Fibroblast of lung (primary cell): ENCODE measurements at regions not wholly inside any gene's neighbourhood (a gene's known extent, or its start where the extent isn't known, plus 50 kb on each side); places are given as distances from the start of the nearest gene placed in this dataset.

Source experiments
- DNase-seq, 2 donors: peaks; one replicate each; pipeline versions ENCODE4 v3.0.0 to v3.0.0-alpha.2; 2010; ENCODE audit warnings: low read depth in 2 of 2
- H2AFZ ChIP-seq: 2 replicates; pipeline ENCODE4 v1.5.1; 2012; ENCODE audit warnings: low read length, control low read depth, inconsistent platforms
- H3K27ac ChIP-seq: 2 replicates; pipeline ENCODE4 v1.5.1; 2011; ENCODE audit warnings: low read length, control low read depth; ENCODE audit not compliant: insufficient read depth
- H3K27me3 ChIP-seq: 2 replicates; pipeline ENCODE4 v1.5.1; 2011; ENCODE audit warnings: mild to moderate bottlenecking, low read length; ENCODE audit not compliant: control insufficient read depth, insufficient read depth
- H3K36me3 ChIP-seq: 2 replicates; pipeline ENCODE4 v1.5.1; 2011; ENCODE audit warnings: low read length; ENCODE audit not compliant: control insufficient read depth, insufficient read depth
- H3K4me1 ChIP-seq: 2 replicates; pipeline ENCODE4 v1.5.1; 2011; ENCODE audit warnings: low read length; ENCODE audit not compliant: control insufficient read depth, insufficient read depth; ENCODE audit errors: extremely low read depth
- H3K4me2 ChIP-seq: 2 replicates; pipeline ENCODE4 v1.5.1; 2011; ENCODE audit warnings: low read length, control low read depth; ENCODE audit not compliant: insufficient read depth; ENCODE audit errors: extremely low read depth
- H3K4me3 ChIP-seq, 4 experiments: fragments of 200-600 bp in 1 of 4; sonication (generic) in 1 of 4; replicated peaks in 1 of 4; 2 replicates each; pipeline ENCODE4 v1.5.1; 2011 to 2016; ENCODE audit warnings: low read length in 4 of 4, low read depth in 3 of 4, mild to moderate bottlenecking in 3 of 4, control low read depth in 2 of 4, inconsistent platforms in 1 of 4, mixed read lengths in 1 of 4; ENCODE audit not compliant: insufficient read depth in 1 of 4; ENCODE audit errors: control extremely low read depth in 1 of 4
- H3K79me2 ChIP-seq: 2 replicates; pipeline ENCODE4 v1.5.1; 2012; ENCODE audit warnings: mild to moderate bottlenecking, low read length, inconsistent platforms; ENCODE audit not compliant: control insufficient read depth, insufficient read depth
- H3K9ac ChIP-seq: 2 replicates; pipeline ENCODE4 v1.5.1; 2011; ENCODE audit warnings: mild to moderate bottlenecking, low read length, control low read depth; ENCODE audit not compliant: insufficient read depth
- H3K9me3 ChIP-seq: 2 replicates; pipeline ENCODE4 v1.5.1; 2012; ENCODE audit warnings: low read depth, low read length; ENCODE audit not compliant: control insufficient read depth, insufficient read depth
- H4K20me1 ChIP-seq: 2 replicates; pipeline ENCODE4 v1.5.1; 2011; ENCODE audit warnings: low read length; ENCODE audit not compliant: control insufficient read depth, insufficient read depth; ENCODE audit errors: extremely low read depth
- EZH2 ChIP-seq: IDR thresholded peaks from 2 replicates; pipeline ENCODE4 v1.5.1; 2012; ENCODE audit warnings: low read length, control low read depth, mild to moderate bottlenecking; ENCODE audit errors: missing control alignments
- TF ChIP-seq, protein P1 (sequence below), 2 donors: IDR thresholded peaks in 1 of 2; conservative IDR thresholded peaks in 1 of 2; 1 replicate in 1 of 2; 2 replicates in 1 of 2; pipeline ENCODE4 v1.5.1; 2011 to 2012; ENCODE audit warnings: low read length in 2 of 2, control low read depth in 1 of 2, inconsistent platforms in 1 of 2, low read depth in 1 of 2, mild to moderate bottlenecking in 1 of 2

DNA sequence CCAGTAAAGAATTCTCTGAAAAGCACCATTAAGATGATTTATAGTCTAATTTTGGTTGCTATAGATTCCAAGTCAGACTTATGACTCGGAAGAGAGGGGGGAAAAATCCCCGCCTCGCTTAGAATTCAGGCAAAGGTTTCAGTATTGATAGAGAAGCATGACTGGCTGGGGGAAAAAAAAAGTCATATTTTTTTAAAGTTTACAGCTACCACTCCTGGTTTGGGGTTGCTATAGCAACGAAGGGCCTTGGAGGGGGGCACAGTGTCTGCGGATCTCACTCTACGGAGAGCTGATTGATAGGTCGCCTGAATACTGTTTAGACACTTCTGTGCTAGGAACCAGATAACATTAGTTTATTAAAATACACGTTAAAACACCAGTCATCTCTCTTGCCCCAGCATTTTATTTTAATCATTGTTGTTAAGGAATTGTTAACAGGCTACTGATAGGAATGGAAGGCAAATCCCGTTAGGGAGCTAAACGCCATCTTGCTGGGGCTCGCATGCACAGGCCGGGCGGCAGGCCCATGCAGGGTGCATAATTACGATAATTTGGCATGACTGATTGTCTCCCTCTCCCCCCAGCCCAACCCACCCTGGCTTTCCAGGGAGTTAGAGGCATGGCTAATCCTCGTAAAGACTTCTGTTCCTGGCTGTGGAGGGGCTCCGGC is 380.0 kb upstream of the XYLT1 start:
- Histone ChIP-seq H3K9me3 (no peaks in the 10 kb centered on the region), H3K4me1 (no peaks in the 10 kb centered on the region), H3K9ac (no peak overlapping the region), H3K36me3 (no peaks in the 10 kb centered on the region), H3K79me2 (no peaks in the 10 kb centered on the region), H4K20me1 (no peaks in the 10 kb centered on the region), H3K27ac (no peak overlapping the region), H3K4me2 (no peak overlapping the region), H2AFZ (no peak overlapping the region), H3K27me3 (no peaks in the 10 kb centered on the region), H3K4me3 (no peak overlapping the region)
- no peak for DNase-seq
- TF ChIP-seq, protein P1, sequence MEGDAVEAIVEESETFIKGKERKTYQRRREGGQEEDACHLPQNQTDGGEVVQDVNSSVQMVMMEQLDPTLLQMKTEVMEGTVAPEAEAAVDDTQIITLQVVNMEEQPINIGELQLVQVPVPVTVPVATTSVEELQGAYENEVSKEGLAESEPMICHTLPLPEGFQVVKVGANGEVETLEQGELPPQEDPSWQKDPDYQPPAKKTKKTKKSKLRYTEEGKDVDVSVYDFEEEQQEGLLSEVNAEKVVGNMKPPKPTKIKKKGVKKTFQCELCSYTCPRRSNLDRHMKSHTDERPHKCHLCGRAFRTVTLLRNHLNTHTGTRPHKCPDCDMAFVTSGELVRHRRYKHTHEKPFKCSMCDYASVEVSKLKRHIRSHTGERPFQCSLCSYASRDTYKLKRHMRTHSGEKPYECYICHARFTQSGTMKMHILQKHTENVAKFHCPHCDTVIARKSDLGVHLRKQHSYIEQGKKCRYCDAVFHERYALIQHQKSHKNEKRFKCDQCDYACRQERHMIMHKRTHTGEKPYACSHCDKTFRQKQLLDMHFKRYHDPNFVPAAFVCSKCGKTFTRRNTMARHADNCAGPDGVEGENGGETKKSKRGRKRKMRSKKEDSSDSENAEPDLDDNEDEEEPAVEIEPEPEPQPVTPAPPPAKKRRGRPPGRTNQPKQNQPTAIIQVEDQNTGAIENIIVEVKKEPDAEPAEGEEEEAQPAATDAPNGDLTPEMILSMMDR (conservative IDR thresholded peaks at IDR 0.05 in 1 of 2, IDR thresholded peaks at IDR 0.05 in 1 of 2; ENCODE audit: low read depth in 1 of 2, low read length in 2 of 2): no peak
- TF ChIP-seq EZH2: no peak

DNA sequence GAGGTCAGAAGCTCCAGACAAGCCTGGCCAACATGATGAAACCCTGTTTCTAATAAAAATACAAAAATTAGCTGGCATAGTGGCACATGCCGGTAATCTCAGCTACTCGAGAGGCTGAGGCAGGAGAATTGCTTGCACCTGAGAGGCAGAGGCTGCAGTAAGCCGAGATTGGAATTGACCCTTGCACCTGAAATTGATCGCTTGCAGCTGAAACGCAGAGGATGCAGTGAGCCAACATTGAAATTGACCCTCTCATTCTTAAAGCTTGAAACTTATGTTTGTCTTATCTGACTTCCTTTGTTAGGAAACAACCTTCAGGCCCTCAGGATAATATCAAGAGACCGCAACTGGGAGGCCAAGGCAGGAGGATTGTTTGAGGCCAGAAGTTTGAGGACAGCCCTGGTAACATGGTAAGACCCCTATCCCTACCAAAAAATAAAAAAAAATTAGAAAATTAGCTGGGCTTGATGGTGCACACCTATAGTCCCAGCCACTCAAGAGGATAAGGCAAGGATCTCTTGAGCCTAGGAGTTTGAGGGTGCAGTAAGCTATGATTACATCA is 376.6 kb upstream of the XYLT1 start:
- no peak overlapping the region for H2AFZ ChIP-seq
- no peak for DNase-seq
- no peaks in the 10 kb centered on the region for H3K79me2 ChIP-seq
- no peaks in the 10 kb centered on the region for H3K9me3 ChIP-seq
- no peak overlapping the region for H3K27ac ChIP-seq
- H3K36me3 ChIP-seq: no peaks in the 10 kb centered on the region
- no peaks in the 10 kb centered on the region for H3K27me3 ChIP-seq
- no peak overlapping the region for H3K4me2 ChIP-seq
- H3K4me3 ChIP-seq: no peak overlapping the region
- no peaks in the 10 kb centered on the region for H4K20me1 ChIP-seq
- H3K9ac ChIP-seq: no peak overlapping the region
- TF ChIP-seq, protein P1 (conservative IDR thresholded peaks at IDR 0.05 in 1 of 2, IDR thresholded peaks at IDR 0.05 in 1 of 2; ENCODE audit: low read depth in 1 of 2, low read length in 2 of 2): no peak
- TF ChIP-seq EZH2: no peak
- H3K4me1 ChIP-seq: no peaks in the 10 kb centered on the region

DNA sequence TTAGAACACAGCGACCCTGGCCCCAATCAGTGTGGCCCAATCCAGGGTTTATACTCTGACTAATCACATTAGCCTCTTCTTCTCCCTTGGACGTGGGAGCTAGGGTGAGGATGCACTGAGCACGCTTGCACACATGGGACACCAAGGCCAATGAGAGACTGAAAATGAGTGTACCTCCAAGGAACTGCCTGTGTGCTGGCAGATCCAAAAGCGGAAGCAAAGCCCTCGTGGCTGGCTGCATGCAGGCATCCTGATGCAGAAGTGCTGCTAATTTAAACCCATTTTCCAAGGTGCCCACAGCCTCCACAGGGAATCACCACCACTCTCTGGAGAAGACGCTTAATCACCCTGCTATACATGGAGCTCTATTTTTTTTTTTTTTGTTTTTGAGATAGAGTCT is 375.3 kb upstream of the XYLT1 start:
- TF ChIP-seq, protein P1 (conservative IDR thresholded peaks at IDR 0.05 in 1 of 2, IDR thresholded peaks at IDR 0.05 in 1 of 2; ENCODE audit: low read depth in 1 of 2, low read length in 2 of 2): no peak
- no peak for TF ChIP-seq EZH2
- no peaks in the 10 kb centered on the region for H3K27me3 ChIP-seq
- H3K9ac ChIP-seq: no peak overlapping the region
- no peaks in the 10 kb centered on the region for H3K36me3 ChIP-seq
- H3K4me2 ChIP-seq: no peak overlapping the region
- no peaks in the 10 kb centered on the region for H3K79me2 ChIP-seq
- no peak for DNase-seq
- no peaks in the 10 kb centered on the region for H3K9me3 ChIP-seq
- H4K20me1 ChIP-seq: no peaks in the 10 kb centered on the region
- H2AFZ ChIP-seq: no peak overlapping the region
- H3K4me1 ChIP-seq: no peaks in the 10 kb centered on the region
- H3K4me3 ChIP-seq: no peak overlapping the region
- no peak overlapping the region for H3K27ac ChIP-seq
